HEK293T (cell line): ENCODE measurements at regions not wholly inside any gene's neighbourhood (a gene's known extent, or its start where the extent isn't known, plus 50 kb on each side); places are given as distances from the start of the nearest gene placed in this dataset.

Experiments
- ARNT ChIP-seq: fragments of 450-650 bp; IDR thresholded peaks from 2 replicates; pipeline ENCODE4 v1.6.1; 2017; ENCODE audit warnings: mild to moderate bottlenecking
- BHLHE40 ChIP-seq: fragments of 450-650 bp; IDR thresholded peaks from 2 replicates; pipeline ENCODE4 v1.6.1; 2016; ENCODE audit warnings: mild to moderate bottlenecking, moderate library complexity, borderline replicate concordance
- CTBP1 ChIP-seq: fragments of 450-650 bp; IDR thresholded peaks from 2 replicates; pipeline ENCODE4 v1.6.1; 2016; ENCODE audit warnings: borderline replicate concordance
- FOXA1 ChIP-seq: fragments of 450-650 bp; IDR thresholded peaks from 2 replicates; pipeline ENCODE4 v1.6.1; 2016; ENCODE audit warnings: mild to moderate bottlenecking
- FOXK2 ChIP-seq: fragments of 450-650 bp; IDR thresholded peaks from 2 replicates; pipeline ENCODE4 v1.6.1; 2016; ENCODE audit warnings: mild to moderate bottlenecking
- FOXM1 ChIP-seq: fragments of 450-650 bp; IDR thresholded peaks from 2 replicates; pipeline ENCODE4 v1.6.1; 2017; ENCODE audit warnings: mild to moderate bottlenecking, borderline replicate concordance
- NFRKB ChIP-seq: fragments of 450-650 bp; IDR thresholded peaks from 2 replicates; pipeline ENCODE4 v1.6.1; 2016; ENCODE audit warnings: mild to moderate bottlenecking, moderate library complexity
- SP1 ChIP-seq: fragments of 450-650 bp; IDR thresholded peaks from 2 replicates; pipeline ENCODE4 v1.6.1; 2017
- SUZ12 ChIP-seq: fragments of 450-650 bp; IDR thresholded peaks from 2 replicates; pipeline ENCODE4 v1.6.1; 2016; ENCODE audit warnings: mild to moderate bottlenecking
- TARDBP ChIP-seq: fragments of 450-650 bp; IDR thresholded peaks from 2 replicates; pipeline ENCODE4 v1.6.1; 2016
- ZNF384 ChIP-seq: fragments of 450-650 bp; IDR thresholded peaks from 2 replicates; pipeline ENCODE4 v1.6.1; 2016
- TF ChIP-seq, protein P1 (sequence below): fragments of 450-650 bp; IDR thresholded peaks from 2 replicates; pipeline ENCODE4 v1.6.1; 2016

- no peak for TF ChIP-seq FOXA1
- no peak for TF ChIP-seq SP1
- TF ChIP-seq, protein P1, sequence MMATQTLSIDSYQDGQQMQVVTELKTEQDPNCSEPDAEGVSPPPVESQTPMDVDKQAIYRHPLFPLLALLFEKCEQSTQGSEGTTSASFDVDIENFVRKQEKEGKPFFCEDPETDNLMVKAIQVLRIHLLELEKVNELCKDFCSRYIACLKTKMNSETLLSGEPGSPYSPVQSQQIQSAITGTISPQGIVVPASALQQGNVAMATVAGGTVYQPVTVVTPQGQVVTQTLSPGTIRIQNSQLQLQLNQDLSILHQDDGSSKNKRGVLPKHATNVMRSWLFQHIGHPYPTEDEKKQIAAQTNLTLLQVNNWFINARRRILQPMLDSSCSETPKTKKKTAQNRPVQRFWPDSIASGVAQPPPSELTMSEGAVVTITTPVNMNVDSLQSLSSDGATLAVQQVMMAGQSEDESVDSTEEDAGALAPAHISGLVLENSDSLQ, result no peak
- no peak for TF ChIP-seq FOXK2
- TF ChIP-seq BHLHE40, result no peak
- no peak for TF ChIP-seq NFRKB
- no peak for TF ChIP-seq ZNF384
- no peak for TF ChIP-seq TARDBP
- TF ChIP-seq CTBP1, result no peak
- no peak for TF ChIP-seq SUZ12
- no peak for TF ChIP-seq ARNT
- TF ChIP-seq FOXM1, result no peak
These were observed 209.0 kb upstream of the CITED2 start for GRCh38 chr6:139583420-139583819.
